ENCODE measurements at regions not wholly inside any gene's neighbourhood (a gene's known extent, or its start where the extent isn't known, plus 50 kb on each side); places are given as distances from the start of the nearest gene placed in this dataset.
"Not testable (repeated sequence)": the region's sequence is repeated elsewhere in the genome, so short reads cannot be mapped to it uniquely, and the experiment has no call there.

- H3K27me3 ChIP-seq (ENCODE audit: control insufficient read depth, insufficient read depth, low read length) = no peaks in the 10 kb centered on the region
- H3K4me3 ChIP-seq (ENCODE audit: low read depth, low read length) = no peak overlapping the region
- TF ChIP-seq CTCF (IDR thresholded peaks at IDR 0.05; ENCODE audit: insufficient read depth, low read length, poor library complexity, severe bottlenecking) = no peak
- DNase-seq (ENCODE audit: low read depth) = no peak
- H3K36me3 ChIP-seq (ENCODE audit: control insufficient read depth, insufficient read depth, low read length) = no peaks in the 10 kb centered on the region
Observed at GRCh38 chr6:81944661-81945060, 192.2 kb upstream of the TENT5A start.

GRCh38 chr6:81942842-81943241, 190.4 kb upstream of the TENT5A start:
- DNase-seq (ENCODE audit: low read depth) = not testable (repeated sequence)

DNA sequence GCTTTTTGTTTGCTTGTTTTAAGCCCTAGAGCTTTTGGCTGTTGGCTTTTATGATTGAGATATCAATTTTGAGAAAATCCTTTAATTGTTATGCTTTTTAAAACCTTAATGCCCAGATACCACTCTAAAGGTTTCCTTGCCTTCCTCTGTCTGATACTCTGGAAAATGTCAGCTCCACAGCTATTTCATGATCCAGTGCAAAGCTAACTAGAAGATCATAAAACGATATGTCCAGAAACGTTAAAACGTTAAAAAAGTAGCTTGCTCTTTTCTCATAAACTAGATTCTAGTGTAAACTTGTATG, 189.5 kb upstream of the TENT5A start:
- no peak for DNase-seq (ENCODE audit: low read depth)
- Histone ChIP-seq H3K4me3 (ENCODE audit: low read depth, low read length) (no peak overlapping the region), H3K36me3 (ENCODE audit: control insufficient read depth, insufficient read depth, low read length) (no peaks in the 10 kb centered on the region), H3K27me3 (ENCODE audit: control insufficient read depth, insufficient read depth, low read length) (no peaks in the 10 kb centered on the region)
- no peak for TF ChIP-seq CTCF (IDR thresholded peaks at IDR 0.05; ENCODE audit: insufficient read depth, low read length, poor library complexity, severe bottlenecking)

More at GRCh38 chr6:81942842-81943241, 190.4 kb upstream of the TENT5A start:
- H3K4me3 ChIP-seq (ENCODE audit: low read depth, low read length); H3K36me3 ChIP-seq (ENCODE audit: control insufficient read depth, insufficient read depth, low read length); H3K27me3 ChIP-seq (ENCODE audit: control insufficient read depth, insufficient read depth, low read length): not testable (repeated sequence)

- DNase-seq (ENCODE audit: low read depth) = no peak
- TF ChIP-seq CTCF (IDR thresholded peaks at IDR 0.05; ENCODE audit: insufficient read depth, low read length, poor library complexity, severe bottlenecking) = no peak
- no peaks in the 10 kb centered on the region for H3K36me3 ChIP-seq (ENCODE audit: control insufficient read depth, insufficient read depth, low read length)
- H3K27me3 ChIP-seq (ENCODE audit: control insufficient read depth, insufficient read depth, low read length) = no peaks in the 10 kb centered on the region
- H3K4me3 ChIP-seq (ENCODE audit: low read depth, low read length) = no peak overlapping the region
Observed at GRCh38 chr6:81940451-81940985, 188.0 kb upstream of the TENT5A start.

DNA sequence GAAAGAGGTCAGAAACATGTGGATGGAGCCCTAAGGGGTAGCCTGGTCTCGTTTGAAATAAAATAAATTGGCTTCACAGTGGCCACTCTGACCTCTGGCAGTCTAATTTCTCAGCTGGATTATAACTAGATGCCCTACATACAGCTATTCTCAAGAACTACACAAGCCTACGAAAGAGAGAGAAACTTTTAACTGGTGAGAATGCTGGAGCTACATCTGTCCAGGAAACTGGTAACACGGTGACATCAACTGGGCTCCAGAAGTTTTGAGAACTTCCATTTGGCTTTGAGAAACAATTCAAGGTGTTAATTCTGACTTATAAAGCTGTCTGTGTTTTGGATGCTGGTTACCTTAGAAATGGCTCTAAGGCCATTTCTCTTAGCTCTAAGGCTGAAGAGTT, 187.3 kb upstream of the TENT5A start:
- no peak for TF ChIP-seq CTCF (IDR thresholded peaks at IDR 0.05; ENCODE audit: insufficient read depth, low read length, poor library complexity, severe bottlenecking)
- Histone ChIP-seq H3K36me3 (ENCODE audit: control insufficient read depth, insufficient read depth, low read length) (no peaks in the 10 kb centered on the region), H3K4me3 (ENCODE audit: low read depth, low read length) (no peak overlapping the region), H3K27me3 (ENCODE audit: control insufficient read depth, insufficient read depth, low read length) (no peaks in the 10 kb centered on the region)
- DNase-seq (ENCODE audit: low read depth) = no peak

- no peak for TF ChIP-seq CTCF (IDR thresholded peaks at IDR 0.05; ENCODE audit: insufficient read depth, low read length, poor library complexity, severe bottlenecking)
- Histone ChIP-seq H3K27me3 (ENCODE audit: control insufficient read depth, insufficient read depth, low read length) (no peaks in the 10 kb centered on the region), H3K36me3 (ENCODE audit: control insufficient read depth, insufficient read depth, low read length) (no peaks in the 10 kb centered on the region), H3K4me3 (ENCODE audit: low read depth, low read length) (no peak overlapping the region)
- DNase-seq (ENCODE audit: low read depth) = no peak
Observed at GRCh38 chr6:81938991-81939732, 186.7 kb upstream of the TENT5A start.
